ENCODE measurements at regions not wholly inside any gene's neighbourhood (a gene's known extent, or its start where the extent isn't known, plus 50 kb on each side); places are given as distances from the start of the nearest gene placed in this dataset.

GRCh38 chr10:78471723-78472550, 438.3 kb downstream of the RPS24 start:
- Mint-ChIP-seq H3K9me3 (no peaks in the 10 kb centered on the region), H3K36me3 (ENCODE audit: low read depth) (no peaks in the 10 kb centered on the region), H3K4me1 (ENCODE audit: low read depth) (no peaks in the 10 kb centered on the region), H3K27ac (no peak overlapping the region), H3K27me3 (ENCODE audit: insufficient read depth) (no peaks in the 10 kb centered on the region), H3K4me3 (no peak overlapping the region)
- no peak for DNase-seq (ENCODE audit: low spot score)
- intact Hi-C loops (cut with micrococcal nuclease), result no loop called here

GRCh38 chr10:78472551-78472890, 438.9 kb downstream of the RPS24 start:
- Mint-ChIP-seq H3K27ac (no peak overlapping the region), H3K9me3 (no peaks in the 10 kb centered on the region), H3K4me3 (no peak overlapping the region), H3K4me1 (ENCODE audit: low read depth) (no peaks in the 10 kb centered on the region), H3K27me3 (ENCODE audit: insufficient read depth) (no peaks in the 10 kb centered on the region), H3K36me3 (ENCODE audit: low read depth) (no peaks in the 10 kb centered on the region)
- DNase-seq (ENCODE audit: low spot score), result no peak
- intact Hi-C loops (cut with micrococcal nuclease), result no loop called here

GRCh38 chr10:78473006-78473405, 439.3 kb downstream of the RPS24 start:
- intact Hi-C loops (cut with micrococcal nuclease), result no loop called here
- DNase-seq (ENCODE audit: low spot score), result no peak
- Mint-ChIP-seq H3K27me3 (ENCODE audit: insufficient read depth) (no peaks in the 10 kb centered on the region), H3K27ac (no peak overlapping the region), H3K4me3 (no peak overlapping the region), H3K4me1 (ENCODE audit: low read depth) (no peaks in the 10 kb centered on the region), H3K9me3 (no peaks in the 10 kb centered on the region), H3K36me3 (ENCODE audit: low read depth) (no peaks in the 10 kb centered on the region)

- H3K9me3 Mint-ChIP-seq, result no peaks in the 10 kb centered on the region
- no peaks in the 10 kb centered on the region for H3K4me1 Mint-ChIP-seq (ENCODE audit: low read depth)
- no peaks in the 10 kb centered on the region for H3K27me3 Mint-ChIP-seq (ENCODE audit: insufficient read depth)
- no peak overlapping the region for H3K27ac Mint-ChIP-seq
- intact Hi-C loops (cut with micrococcal nuclease), result no loop called here
- no peak for DNase-seq (ENCODE audit: low spot score)
- H3K36me3 Mint-ChIP-seq (ENCODE audit: low read depth), result no peaks in the 10 kb centered on the region
- no peak overlapping the region for H3K4me3 Mint-ChIP-seq
Measured at GRCh38 chr10:78474743-78475142, 441.1 kb downstream of the RPS24 start.

- intact Hi-C loops (cut with micrococcal nuclease), result no loop called here
- no peak overlapping the region for H3K27ac Mint-ChIP-seq
- no peak for DNase-seq (ENCODE audit: low spot score)
- no peaks in the 10 kb centered on the region for H3K4me1 Mint-ChIP-seq (ENCODE audit: low read depth)
- H3K27me3 Mint-ChIP-seq (ENCODE audit: insufficient read depth), result no peaks in the 10 kb centered on the region
- no peak overlapping the region for H3K4me3 Mint-ChIP-seq
- no peaks in the 10 kb centered on the region for H3K9me3 Mint-ChIP-seq
- no peaks in the 10 kb centered on the region for H3K36me3 Mint-ChIP-seq (ENCODE audit: low read depth)
Measured at GRCh38 chr10:78475437-78475836, 441.8 kb downstream of the RPS24 start.

GRCh38 chr10:78476156-78476555, 442.5 kb downstream of the RPS24 start:
- no peaks in the 10 kb centered on the region for H3K9me3 Mint-ChIP-seq
- H3K27ac Mint-ChIP-seq, result no peak overlapping the region
- H3K4me3 Mint-ChIP-seq, result no peak overlapping the region
- no peaks in the 10 kb centered on the region for H3K36me3 Mint-ChIP-seq (ENCODE audit: low read depth)
- no peaks in the 10 kb centered on the region for H3K4me1 Mint-ChIP-seq (ENCODE audit: low read depth)
- intact Hi-C loops (cut with micrococcal nuclease), result no loop called here
- no peaks in the 10 kb centered on the region for H3K27me3 Mint-ChIP-seq (ENCODE audit: insufficient read depth)
- no peak for DNase-seq (ENCODE audit: low spot score)

GRCh38 chr10:78476844-78477243, 443.2 kb downstream of the RPS24 start:
- Mint-ChIP-seq H3K4me3 (no peak overlapping the region), H3K4me1 (ENCODE audit: low read depth) (no peaks in the 10 kb centered on the region), H3K27ac (no peak overlapping the region), H3K36me3 (ENCODE audit: low read depth) (no peaks in the 10 kb centered on the region), H3K9me3 (no peaks in the 10 kb centered on the region), H3K27me3 (ENCODE audit: insufficient read depth) (no peaks in the 10 kb centered on the region)
- intact Hi-C loops (cut with micrococcal nuclease), result no loop called here
- DNase-seq (ENCODE audit: low spot score), result no peak

- Mint-ChIP-seq H3K4me3 (no peak overlapping the region), H3K36me3 (ENCODE audit: low read depth) (no peaks in the 10 kb centered on the region), H3K9me3 (no peaks in the 10 kb centered on the region), H3K27me3 (ENCODE audit: insufficient read depth) (peaks cover 3% of the 10 kb centered on the region), H3K4me1 (ENCODE audit: low read depth) (no peaks in the 10 kb centered on the region), H3K27ac (no peak overlapping the region)
- intact Hi-C loops (cut with micrococcal nuclease), result no loop called here
- DNase-seq (ENCODE audit: low spot score), result no peak
Measured at GRCh38 chr10:78478919-78479318, 445.3 kb downstream of the RPS24 start.

- Mint-ChIP-seq H3K9me3 (no peaks in the 10 kb centered on the region), H3K4me3 (no peak overlapping the region), H3K36me3 (ENCODE audit: low read depth) (no peaks in the 10 kb centered on the region), H3K4me1 (ENCODE audit: low read depth) (no peaks in the 10 kb centered on the region), H3K27me3 (ENCODE audit: insufficient read depth) (peaks cover 3% of the 10 kb centered on the region), H3K27ac (no peak overlapping the region)
- no peak for DNase-seq (ENCODE audit: low spot score)
- intact Hi-C loops (cut with micrococcal nuclease), result no loop called here
Measured at GRCh38 chr10:78479467-78479866, 445.8 kb downstream of the RPS24 start.

GRCh38 chr10:78481842-78482241, 448.2 kb downstream of the RPS24 start:
- no peaks in the 10 kb centered on the region for H3K9me3 Mint-ChIP-seq
- H3K4me1 Mint-ChIP-seq (ENCODE audit: low read depth), result no peaks in the 10 kb centered on the region
- no peak overlapping the region for H3K4me3 Mint-ChIP-seq
- H3K27me3 Mint-ChIP-seq (ENCODE audit: insufficient read depth), result peaks cover 3% of the 10 kb centered on the region
- no peak overlapping the region for H3K27ac Mint-ChIP-seq
- DNase-seq (ENCODE audit: low spot score), result no peak
- intact Hi-C loops (cut with micrococcal nuclease), result no loop called here
- no peaks in the 10 kb centered on the region for H3K36me3 Mint-ChIP-seq (ENCODE audit: low read depth)

- H3K9me3 Mint-ChIP-seq, result peaks cover 3% of the 10 kb centered on the region
- H3K4me3 Mint-ChIP-seq, result no peak overlapping the region
- intact Hi-C loops (cut with micrococcal nuclease), result no loop called here
- H3K4me1 Mint-ChIP-seq (ENCODE audit: low read depth), result no peaks in the 10 kb centered on the region
- peaks cover 9% of the 10 kb centered on the region for H3K27me3 Mint-ChIP-seq (ENCODE audit: insufficient read depth)
- H3K27ac Mint-ChIP-seq, result no peak overlapping the region
- no peak for DNase-seq (ENCODE audit: low spot score)
- no peaks in the 10 kb centered on the region for H3K36me3 Mint-ChIP-seq (ENCODE audit: low read depth)
Measured at GRCh38 chr10:78483641-78484040, 450.0 kb downstream of the RPS24 start.

GRCh38 chr10:78489034-78489433, 455.4 kb downstream of the RPS24 start:
- intact Hi-C loops (cut with micrococcal nuclease), result no loop called here
- Mint-ChIP-seq H3K4me3 (no peak overlapping the region), H3K27ac (no peak overlapping the region), H3K4me1 (ENCODE audit: low read depth) (no peaks in the 10 kb centered on the region), H3K9me3 (peaks cover 23% of the 10 kb centered on the region), H3K36me3 (ENCODE audit: low read depth) (no peaks in the 10 kb centered on the region), H3K27me3 (ENCODE audit: insufficient read depth) (peaks cover 6% of the 10 kb centered on the region)
- DNase-seq (ENCODE audit: low spot score), result no peak

- Mint-ChIP-seq H3K9me3 (peaks cover 23% of the 10 kb centered on the region), H3K27ac (no peak overlapping the region), H3K36me3 (ENCODE audit: low read depth) (no peaks in the 10 kb centered on the region), H3K27me3 (ENCODE audit: insufficient read depth) (peaks cover 12% of the 10 kb centered on the region), H3K4me1 (ENCODE audit: low read depth) (no peaks in the 10 kb centered on the region), H3K4me3 (no peak overlapping the region)
- DNase-seq (ENCODE audit: low spot score), result no peak
- intact Hi-C loops (cut with micrococcal nuclease), result no loop called here
Measured at GRCh38 chr10:78491812-78492211, 458.1 kb downstream of the RPS24 start.

GRCh38 chr10:78492424-78492823, 458.8 kb downstream of the RPS24 start:
- Mint-ChIP-seq H3K4me1 (ENCODE audit: low read depth) (no peaks in the 10 kb centered on the region), H3K27ac (no peak overlapping the region), H3K36me3 (ENCODE audit: low read depth) (no peaks in the 10 kb centered on the region), H3K4me3 (no peak overlapping the region), H3K9me3 (peaks cover 23% of the 10 kb centered on the region), H3K27me3 (ENCODE audit: insufficient read depth) (peaks cover 9% of the 10 kb centered on the region)
- no peak for DNase-seq (ENCODE audit: low spot score)
- intact Hi-C loops (cut with micrococcal nuclease), result no loop called here

Data from activated T-helper 1 cell treated with anti-CD3 and anti-CD28 coated beads, Interleukin-12 subunit alpha, Interleukin-12 subunit beta, Interleukin-2, Interleukin-4 antibody, amounts not matched to agents 30 ng/mL and 10 ng/mL and 1 ng/mL, durations not matched to agents 14 hours and 24 hours and 36 hours (primary cell).